OCI-LY1 (cell line): ENCODE measurements at regions not wholly inside any gene's neighbourhood (a gene's known extent, or its start where the extent isn't known, plus 50 kb on each side); places are given as distances from the start of the nearest gene placed in this dataset.

Experiments
- H2AFZ ChIP-seq: fragments of 200-600 bp; sonication (generic), shearing (Covaris generic); 2 replicates; pipeline ENCODE4 v1.6.0; 2014; ENCODE audit warnings: antibody characterized with exemption, mild to moderate bottlenecking, low read length
- H3F3A ChIP-seq: fragments of 200-600 bp; sonication (generic), shearing (Covaris generic); 2 replicates; pipeline ENCODE4 v1.6.0; 2014; ENCODE audit warnings: mild to moderate bottlenecking, antibody characterized with exemption, low read length, moderate library complexity; ENCODE audit not compliant: insufficient read depth
- H3K27ac ChIP-seq: fragments of 200-600 bp; sonication (generic); 2 replicates; pipeline ENCODE4 v1.5.1; 2014; ENCODE audit warnings: low read length, mixed run types, mild to moderate bottlenecking, low read depth; ENCODE audit not compliant: poor library complexity, severe bottlenecking
- H3K27me3 ChIP-seq: fragments of 200-600 bp; sonication (generic); 2 replicates; pipeline ENCODE4 v1.6.0; 2014; ENCODE audit warnings: antibody characterized with exemption, mild to moderate bottlenecking, low read length, moderate library complexity; ENCODE audit not compliant: insufficient read depth
- H3K36me3 ChIP-seq: fragments of 200-600 bp; sonication (generic); 2 replicates; pipeline ENCODE4 v1.6.1; 2014; ENCODE audit warnings: mild to moderate bottlenecking, antibody characterized with exemption, low read length, moderate library complexity, mixed read lengths; ENCODE audit not compliant: insufficient read depth
- H3K4me1 ChIP-seq: fragments of 200-600 bp; sonication (generic); 2 replicates; pipeline ENCODE4 v1.5.1; 2014; ENCODE audit warnings: mild to moderate bottlenecking, low read length, moderate library complexity; ENCODE audit not compliant: insufficient read depth, severe bottlenecking
- H3K4me2 ChIP-seq: fragments of 200-600 bp; sonication (generic), shearing (Covaris generic); 2 replicates; pipeline ENCODE4 v1.6.1; 2014; ENCODE audit warnings: low read length
- H3K4me3 ChIP-seq: fragments of 200-600 bp; sonication (generic); 2 replicates; pipeline ENCODE4 v1.5.1; 2014; ENCODE audit warnings: low read length, low read depth, mild to moderate bottlenecking, mixed read lengths; ENCODE audit not compliant: poor library complexity, severe bottlenecking
- H3K79me2 ChIP-seq: fragments of 200-600 bp; shearing (Covaris generic); 2 replicates; pipeline ENCODE4 v1.6.1; 2016; ENCODE audit warnings: mixed run types, low read length, mixed read lengths; ENCODE audit not compliant: insufficient read depth
- H3K9ac ChIP-seq: fragments of 200-600 bp; sonication (generic), shearing (Covaris generic); 2 replicates; pipeline ENCODE4 v1.6.1; 2014; ENCODE audit warnings: mild to moderate bottlenecking, low read length, mixed read lengths
- H3K9me2 ChIP-seq: fragments of 200-600 bp; sonication (generic), shearing (Covaris generic); 2 replicates; pipeline ENCODE4 v1.6.1; 2014; ENCODE audit warnings: low read depth, mild to moderate bottlenecking, low read length, mixed read lengths
- H3K9me3 ChIP-seq: fragments of 200-600 bp; shearing (Covaris generic); 2 replicates; pipeline ENCODE4 v1.6.1; 2014; ENCODE audit warnings: low read length, mixed read lengths
- H4K20me1 ChIP-seq: fragments of 200-600 bp; sonication (generic), shearing (Covaris generic); 2 replicates; pipeline ENCODE4 v1.6.0; 2016; ENCODE audit warnings: mild to moderate bottlenecking, low read length; ENCODE audit not compliant: insufficient read depth
- CTCF ChIP-seq: fragments of 200-600 bp; sonication (generic), shearing (Covaris generic); IDR thresholded peaks from 2 replicates; pipeline ENCODE4 v1.5.1; 2017; ENCODE audit warnings: mild to moderate bottlenecking, antibody characterized with exemption, low read length, moderate library complexity, mixed read lengths
- EZH2 ChIP-seq: fragments of 200-600 bp; sonication (generic), shearing (Covaris generic); IDR thresholded peaks from 2 replicates; pipeline ENCODE4 v1.8.0; 2017; ENCODE audit warnings: borderline replicate concordance, mixed run types, mild to moderate bottlenecking, antibody characterized with exemption, low read length, moderate library complexity, mixed read lengths

DNA sequence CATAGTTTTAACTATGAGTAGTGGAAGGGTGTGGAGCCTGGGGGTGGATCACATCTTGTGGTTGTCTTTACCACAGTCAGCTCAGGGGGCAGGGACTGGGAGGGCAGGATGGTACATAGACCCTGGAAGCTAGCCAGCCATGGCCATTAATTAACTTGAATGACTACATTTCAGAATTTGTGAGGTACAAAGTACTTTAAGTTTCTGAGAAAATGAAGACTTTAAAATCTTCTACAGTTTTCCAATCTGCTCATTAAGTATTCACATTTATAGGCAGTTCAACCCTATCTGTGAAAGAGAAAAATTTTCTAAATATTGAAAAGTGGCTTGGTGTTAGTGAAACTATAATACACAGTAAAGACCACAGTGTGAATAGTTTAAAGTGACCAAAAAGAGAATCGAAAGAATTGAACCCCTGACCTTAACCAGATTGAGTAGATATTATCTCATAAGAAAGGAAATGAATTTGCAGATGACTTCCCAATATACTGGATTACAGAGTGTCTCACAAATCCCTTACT is 234.2 kb upstream of the MEF2C start:
- H3K27me3 ChIP-seq = no peaks in the 10 kb centered on the region
- no peaks in the 10 kb centered on the region for H3K4me1 ChIP-seq
- no peak overlapping the region for H2AFZ ChIP-seq
- H3F3A ChIP-seq = no peaks in the 10 kb centered on the region
- no peak overlapping the region for H3K4me3 ChIP-seq
- TF ChIP-seq CTCF (no peak), EZH2 (no peak)
- no peak overlapping the region for H3K9ac ChIP-seq
- H3K9me3 ChIP-seq = no peaks in the 10 kb centered on the region
- H3K27ac ChIP-seq = no peak overlapping the region
- no peaks in the 10 kb centered on the region for H3K36me3 ChIP-seq
- no peaks in the 10 kb centered on the region for H3K79me2 ChIP-seq
- H3K9me2 ChIP-seq = no peaks in the 10 kb centered on the region
- no peak overlapping the region for H3K4me2 ChIP-seq
- no peaks in the 10 kb centered on the region for H4K20me1 ChIP-seq

DNA sequence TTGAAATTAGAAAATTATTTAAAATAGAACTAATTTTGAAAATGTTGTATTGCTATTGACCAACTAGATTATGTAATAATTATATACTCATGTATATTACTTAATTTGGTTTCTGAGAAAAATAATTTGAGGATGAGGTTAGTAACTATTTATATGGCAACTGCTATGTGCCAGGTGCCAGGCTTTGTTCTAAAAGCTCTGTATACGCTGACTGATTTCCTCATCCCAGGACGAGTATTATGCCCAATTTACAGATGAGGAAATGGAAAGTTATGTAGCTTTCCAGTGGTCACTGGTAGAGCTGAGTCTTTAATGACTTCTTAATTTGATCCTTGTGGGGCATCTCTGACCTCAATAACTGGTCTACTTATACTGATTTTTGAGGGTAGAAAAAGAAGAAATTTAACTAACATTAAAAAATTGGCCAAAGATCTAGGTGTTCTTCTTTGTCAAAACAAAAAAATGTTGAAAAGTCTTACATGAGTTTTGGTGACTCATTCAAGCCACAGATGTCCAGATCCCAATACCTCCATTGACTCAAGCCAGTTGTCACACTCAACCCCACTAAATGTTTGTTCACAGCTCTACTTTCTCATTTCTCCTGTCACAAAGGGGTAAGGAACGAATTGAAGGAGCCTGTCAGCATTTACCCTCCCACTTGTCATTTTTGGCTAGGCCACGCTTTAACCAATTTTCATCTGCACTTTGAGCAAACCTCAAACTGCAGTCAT is 228.1 kb upstream of the MEF2C start:
- TF ChIP-seq EZH2 = no peak
- TF ChIP-seq CTCF = no peak
- H3K4me3 ChIP-seq = no peak overlapping the region
- H3K9me2 ChIP-seq = no peaks in the 10 kb centered on the region
- H3K27me3 ChIP-seq = no peaks in the 10 kb centered on the region
- peak overlapping the region; percentile 7; the same call in 1 of the 2 replicates for H2AFZ ChIP-seq
- H3K4me1 ChIP-seq = no peaks in the 10 kb centered on the region
- no peaks in the 10 kb centered on the region for H3K79me2 ChIP-seq
- no peaks in the 10 kb centered on the region for H3K9me3 ChIP-seq
- H3K4me2 ChIP-seq = no peak overlapping the region
- no peaks in the 10 kb centered on the region for H3F3A ChIP-seq
- no peak overlapping the region for H3K9ac ChIP-seq
- no peaks in the 10 kb centered on the region for H4K20me1 ChIP-seq
- H3K27ac ChIP-seq = no peak overlapping the region
- H3K36me3 ChIP-seq = no peaks in the 10 kb centered on the region

DNA sequence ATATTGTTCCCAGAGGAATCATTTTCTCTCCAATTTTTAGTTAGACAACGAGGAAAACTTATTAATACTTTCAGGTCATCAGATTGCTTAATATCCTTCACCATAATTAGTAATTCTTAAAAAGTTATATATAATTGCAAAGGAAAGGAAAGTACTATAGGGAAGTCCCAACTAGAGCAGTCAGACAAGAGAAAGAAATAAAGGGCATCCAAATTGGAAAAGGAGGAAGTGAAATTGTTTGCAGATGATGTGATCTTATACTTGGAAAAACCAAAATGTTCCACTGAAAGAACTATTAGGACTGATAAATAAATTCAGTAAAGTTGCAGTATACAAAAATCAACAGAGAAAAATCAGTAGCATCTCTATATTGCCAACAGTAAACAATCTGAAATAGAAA is 223.5 kb upstream of the MEF2C start:
- H4K20me1 ChIP-seq = no peaks in the 10 kb centered on the region
- no peaks in the 10 kb centered on the region for H3K9me3 ChIP-seq
- no peak overlapping the region for H3K4me2 ChIP-seq
- no peak overlapping the region for H3K9ac ChIP-seq
- H3K36me3 ChIP-seq = no peaks in the 10 kb centered on the region
- no peaks in the 10 kb centered on the region for H3F3A ChIP-seq
- no peaks in the 10 kb centered on the region for H3K79me2 ChIP-seq
- no peaks in the 10 kb centered on the region for H3K4me1 ChIP-seq
- no peak overlapping the region for H3K4me3 ChIP-seq
- no peaks in the 10 kb centered on the region for H3K27me3 ChIP-seq
- TF ChIP-seq CTCF = no peak
- no peak for TF ChIP-seq EZH2
- H2AFZ ChIP-seq = no peak overlapping the region
- no peaks in the 10 kb centered on the region for H3K9me2 ChIP-seq
- H3K27ac ChIP-seq = no peak overlapping the region
